ENCODE measurements at regions not wholly inside any gene's neighbourhood (a gene's known extent, or its start where the extent isn't known, plus 50 kb on each side); places are given as distances from the start of the nearest gene placed in this dataset.

- no peak for TF ChIP-seq CTCF (IDR thresholded peaks at IDR 0.05; ENCODE audit: low read depth, low read length)
- DNase-seq (ENCODE audit: extremely low read depth, low read depth), result no peak
These were observed 222.5 kb upstream of the RPL34 start for GRCh38 chr4:108397850-108398249.

GRCh38 chr4:108396900-108397497 lies 223.4 kb upstream of the RPL34 start:
- no peak for DNase-seq (ENCODE audit: extremely low read depth, low read depth)

GRCh38 chr4:108395786-108396185 lies 224.6 kb upstream of the RPL34 start:
- no peak for TF ChIP-seq CTCF (IDR thresholded peaks at IDR 0.05; ENCODE audit: low read depth, low read length)
- DNase-seq (ENCODE audit: extremely low read depth, low read depth), result no peak

More at GRCh38 chr4:108396900-108397497, 223.4 kb upstream of the RPL34 start:
- no peak for TF ChIP-seq CTCF (IDR thresholded peaks at IDR 0.05; ENCODE audit: low read depth, low read length)

- DNase-seq (ENCODE audit: extremely low read depth, low read depth), result no peak
- no peak for TF ChIP-seq CTCF (IDR thresholded peaks at IDR 0.05; ENCODE audit: low read depth, low read length)
These were observed 225.2 kb upstream of the LEF1 start for GRCh38 chr4:108393890-108394472.

GRCh38 chr4:108391701-108392455 lies 223.1 kb upstream of the LEF1 start:
- DNase-seq (ENCODE audit: extremely low read depth, low read depth), result no peak

GRCh38 chr4:108385076-108385475 lies 216.3 kb upstream of the LEF1 start:
- TF ChIP-seq CTCF (IDR thresholded peaks at IDR 0.05; ENCODE audit: low read depth, low read length), result no peak

More at GRCh38 chr4:108391701-108392455, 223.1 kb upstream of the LEF1 start:
- no peak for TF ChIP-seq CTCF (IDR thresholded peaks at IDR 0.05; ENCODE audit: low read depth, low read length)

GRCh38 chr4:108384544-108384943 lies 215.8 kb upstream of the LEF1 start:
- no peak for TF ChIP-seq CTCF (IDR thresholded peaks at IDR 0.05; ENCODE audit: low read depth, low read length)
- no peak for DNase-seq (ENCODE audit: extremely low read depth, low read depth)

More at GRCh38 chr4:108385076-108385475, 216.3 kb upstream of the LEF1 start:
- no peak for DNase-seq (ENCODE audit: extremely low read depth, low read depth)

Measured in AG09319 (cell line).